ENCODE measurements at regions not wholly inside any gene's neighbourhood (a gene's known extent, or its start where the extent isn't known, plus 50 kb on each side); places are given as distances from the start of the nearest gene placed in this dataset.
A peak's percentile ranks its signal among the peaks of the same experiment; 100 is the strongest.

DNA sequence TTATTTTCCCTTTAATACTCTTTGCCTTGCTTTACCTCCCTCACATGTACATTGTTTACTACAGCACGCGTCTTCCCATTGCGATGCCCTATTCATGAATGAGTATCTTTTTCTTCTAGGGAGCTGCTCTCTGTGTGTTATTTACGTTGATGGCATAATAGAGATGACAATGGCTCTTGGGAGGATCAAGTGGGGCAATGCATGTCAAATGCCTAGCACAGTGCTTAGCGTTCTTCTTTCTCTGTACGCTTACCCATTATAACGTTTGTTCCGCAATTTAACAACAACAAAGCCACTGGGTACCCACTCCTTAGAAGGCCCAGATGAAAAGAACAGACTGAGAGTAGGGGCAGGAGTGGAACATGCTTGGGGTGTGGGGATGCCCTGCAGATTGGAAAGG lies 271.6 kb upstream of the TNRC6C start:
- H3K9me3 ChIP-seq (ENCODE audit: low read depth, low read length) = no peaks in the 10 kb centered on the region
- no peak overlapping the region for H2AFZ ChIP-seq (ENCODE audit: low read length)
- no peak for DNase-seq (ENCODE audit: insufficient read length, low spot score, missing footprints)
- H3K27ac ChIP-seq (ENCODE audit: low read depth, low read length) = no peak overlapping the region
- no peaks in the 10 kb centered on the region for H4K20me1 ChIP-seq (ENCODE audit: insufficient read depth, low read length)
- H3K4me3 ChIP-seq (ENCODE audit: insufficient read depth, low read length) = no peak overlapping the region
- TF ChIP-seq CTCF (IDR thresholded peaks at IDR 0.05; ENCODE audit: extremely low read depth, low read depth, low read length) = no peak
- H3K79me2 ChIP-seq (ENCODE audit: insufficient read depth, low read length) = no peaks in the 10 kb centered on the region
- H3K4me1 ChIP-seq (ENCODE audit: insufficient read depth, low read length) = peaks cover 4% of the 10 kb centered on the region
- H3K36me3 ChIP-seq (ENCODE audit: insufficient read depth, low read length) = no peaks in the 10 kb centered on the region
- peaks cover 9% of the 10 kb centered on the region for H3K27me3 ChIP-seq (ENCODE audit: insufficient read depth, low read length)
- no peak overlapping the region for H3K4me2 ChIP-seq (ENCODE audit: insufficient read depth, low read length)

DNA sequence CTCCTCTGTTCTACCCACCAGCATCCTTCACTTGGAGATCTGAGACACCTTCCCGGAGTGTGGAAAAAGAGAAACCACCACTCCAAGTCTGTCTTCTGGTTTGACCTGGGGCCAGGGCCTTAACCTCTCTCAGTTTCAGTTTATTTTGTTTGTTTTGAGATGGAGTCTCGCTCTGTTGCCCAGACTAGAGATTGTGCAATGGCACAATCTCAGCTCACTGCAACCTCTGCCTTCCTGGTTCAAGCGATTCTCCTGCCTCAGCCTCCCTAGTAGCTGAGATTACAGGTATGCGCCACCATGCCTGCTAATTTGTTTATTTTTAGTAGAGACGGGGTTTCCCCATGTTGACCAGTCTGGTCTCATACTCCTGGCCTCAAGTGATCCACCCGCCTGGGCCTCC lies 271.1 kb upstream of the TNRC6C start:
- no peak for TF ChIP-seq CTCF (IDR thresholded peaks at IDR 0.05; ENCODE audit: extremely low read depth, low read depth, low read length)
- no peak overlapping the region for H3K4me2 ChIP-seq (ENCODE audit: insufficient read depth, low read length)
- DNase-seq (ENCODE audit: insufficient read length, low spot score, missing footprints) = no peak
- no peak overlapping the region for H2AFZ ChIP-seq (ENCODE audit: low read length)
- peaks cover 4% of the 10 kb centered on the region for H3K4me1 ChIP-seq (ENCODE audit: insufficient read depth, low read length)
- no peaks in the 10 kb centered on the region for H4K20me1 ChIP-seq (ENCODE audit: insufficient read depth, low read length)
- no peaks in the 10 kb centered on the region for H3K36me3 ChIP-seq (ENCODE audit: insufficient read depth, low read length)
- H3K27me3 ChIP-seq (ENCODE audit: insufficient read depth, low read length) = peaks cover 12% of the 10 kb centered on the region
- no peak overlapping the region for H3K27ac ChIP-seq (ENCODE audit: low read depth, low read length)
- no peaks in the 10 kb centered on the region for H3K79me2 ChIP-seq (ENCODE audit: insufficient read depth, low read length)
- H3K4me3 ChIP-seq (ENCODE audit: insufficient read depth, low read length) = no peak overlapping the region
- no peaks in the 10 kb centered on the region for H3K9me3 ChIP-seq (ENCODE audit: low read depth, low read length)

- DNase-seq (ENCODE audit: insufficient read length, low spot score, missing footprints) = no peak
- no peak overlapping the region for H2AFZ ChIP-seq (ENCODE audit: low read length)
- no peak for TF ChIP-seq CTCF (IDR thresholded peaks at IDR 0.05; ENCODE audit: extremely low read depth, low read depth, low read length)
- no peak overlapping the region for H3K4me3 ChIP-seq (ENCODE audit: insufficient read depth, low read length)
- H3K27me3 ChIP-seq (ENCODE audit: insufficient read depth, low read length) = peaks cover 12% of the 10 kb centered on the region
- no peak overlapping the region for H3K27ac ChIP-seq (ENCODE audit: low read depth, low read length)
- H3K4me2 ChIP-seq (ENCODE audit: insufficient read depth, low read length) = no peak overlapping the region
- peaks cover 4% of the 10 kb centered on the region for H3K4me1 ChIP-seq (ENCODE audit: insufficient read depth, low read length)
- H3K79me2 ChIP-seq (ENCODE audit: insufficient read depth, low read length) = no peaks in the 10 kb centered on the region
- H4K20me1 ChIP-seq (ENCODE audit: insufficient read depth, low read length) = no peaks in the 10 kb centered on the region
- no peaks in the 10 kb centered on the region for H3K9me3 ChIP-seq (ENCODE audit: low read depth, low read length)
- no peaks in the 10 kb centered on the region for H3K36me3 ChIP-seq (ENCODE audit: insufficient read depth, low read length)
Observed at GRCh38 chr17:77687921-77688320, 270.6 kb upstream of the TNRC6C start.

GRCh38 chr17:77688369-77688768 lies 270.1 kb upstream of the TNRC6C start:
- TF ChIP-seq CTCF (IDR thresholded peaks at IDR 0.05; ENCODE audit: extremely low read depth, low read depth, low read length) = no peak
- Histone ChIP-seq H3K4me2 (ENCODE audit: insufficient read depth, low read length) (no peak overlapping the region), H3K36me3 (ENCODE audit: insufficient read depth, low read length) (no peaks in the 10 kb centered on the region), H4K20me1 (ENCODE audit: insufficient read depth, low read length) (no peaks in the 10 kb centered on the region), H3K79me2 (ENCODE audit: insufficient read depth, low read length) (no peaks in the 10 kb centered on the region), H2AFZ (ENCODE audit: low read length) (no peak overlapping the region), H3K27me3 (ENCODE audit: insufficient read depth, low read length) (peaks cover 12% of the 10 kb centered on the region), H3K4me1 (ENCODE audit: insufficient read depth, low read length) (peaks cover 4% of the 10 kb centered on the region), H3K4me3 (ENCODE audit: insufficient read depth, low read length) (no peak overlapping the region), H3K9me3 (ENCODE audit: low read depth, low read length) (no peaks in the 10 kb centered on the region), H3K27ac (ENCODE audit: low read depth, low read length) (no peak overlapping the region)
- DNase-seq (ENCODE audit: insufficient read length, low spot score, missing footprints) = peak; percentile 43
